ENCODE measurements at regions not wholly inside any gene's neighbourhood (a gene's known extent, or its start where the extent isn't known, plus 50 kb on each side); places are given as distances from the start of the nearest gene placed in this dataset.

- TF ChIP-seq, protein P1, sequence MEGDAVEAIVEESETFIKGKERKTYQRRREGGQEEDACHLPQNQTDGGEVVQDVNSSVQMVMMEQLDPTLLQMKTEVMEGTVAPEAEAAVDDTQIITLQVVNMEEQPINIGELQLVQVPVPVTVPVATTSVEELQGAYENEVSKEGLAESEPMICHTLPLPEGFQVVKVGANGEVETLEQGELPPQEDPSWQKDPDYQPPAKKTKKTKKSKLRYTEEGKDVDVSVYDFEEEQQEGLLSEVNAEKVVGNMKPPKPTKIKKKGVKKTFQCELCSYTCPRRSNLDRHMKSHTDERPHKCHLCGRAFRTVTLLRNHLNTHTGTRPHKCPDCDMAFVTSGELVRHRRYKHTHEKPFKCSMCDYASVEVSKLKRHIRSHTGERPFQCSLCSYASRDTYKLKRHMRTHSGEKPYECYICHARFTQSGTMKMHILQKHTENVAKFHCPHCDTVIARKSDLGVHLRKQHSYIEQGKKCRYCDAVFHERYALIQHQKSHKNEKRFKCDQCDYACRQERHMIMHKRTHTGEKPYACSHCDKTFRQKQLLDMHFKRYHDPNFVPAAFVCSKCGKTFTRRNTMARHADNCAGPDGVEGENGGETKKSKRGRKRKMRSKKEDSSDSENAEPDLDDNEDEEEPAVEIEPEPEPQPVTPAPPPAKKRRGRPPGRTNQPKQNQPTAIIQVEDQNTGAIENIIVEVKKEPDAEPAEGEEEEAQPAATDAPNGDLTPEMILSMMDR (IDR thresholded peaks at IDR 0.05), result no peak
- TF ChIP-seq POLR2A (IDR thresholded peaks at IDR 0.05), result no peak
Observed at GRCh38 chr13:99835442-99835841, 136.1 kb downstream of the ZIC5 start.
